22Rv1 (cell line): ENCODE measurements at regions not wholly inside any gene's neighbourhood (a gene's known extent, or its start where the extent isn't known, plus 50 kb on each side); places are given as distances from the start of the nearest gene placed in this dataset.

Source experiments
- CTCF ChIP-seq: fragments of 450-650 bp; IDR thresholded peaks from 2 replicates; pipeline ENCODE4 v1.5.1; 2017; ENCODE audit warnings: mild to moderate bottlenecking
- ZFX ChIP-seq: fragments of 450-650 bp; IDR thresholded peaks from 2 replicates; pipeline ENCODE4 v1.6.1; 2017; ENCODE audit warnings: antibody characterized with exemption, borderline replicate concordance

DNA sequence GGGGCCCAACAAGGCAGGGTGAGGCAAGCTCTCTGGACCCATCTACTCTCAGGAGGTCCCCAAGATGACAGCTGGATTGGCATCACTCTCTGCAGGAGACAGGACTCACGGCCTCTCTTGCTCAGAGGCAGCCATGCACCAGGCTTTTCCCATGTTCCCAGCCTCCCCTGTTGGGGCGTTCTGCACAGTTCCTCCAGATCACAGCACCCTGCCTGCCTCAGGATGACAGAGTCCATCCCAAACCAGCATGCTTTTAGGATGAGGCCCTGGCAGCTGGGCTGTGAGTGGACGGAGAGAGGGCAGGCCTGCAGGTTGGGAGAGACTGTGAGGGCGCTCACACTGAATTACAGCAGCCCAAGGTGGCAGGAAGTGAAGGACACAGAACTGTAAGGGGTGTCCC, 143.2 kb upstream of the MLN start:
- TF ChIP-seq CTCF (no peak), ZFX (no peak)
